ENCODE measurements at regions not wholly inside any gene's neighbourhood (a gene's known extent, or its start where the extent isn't known, plus 50 kb on each side); places are given as distances from the start of the nearest gene placed in this dataset.

DNA sequence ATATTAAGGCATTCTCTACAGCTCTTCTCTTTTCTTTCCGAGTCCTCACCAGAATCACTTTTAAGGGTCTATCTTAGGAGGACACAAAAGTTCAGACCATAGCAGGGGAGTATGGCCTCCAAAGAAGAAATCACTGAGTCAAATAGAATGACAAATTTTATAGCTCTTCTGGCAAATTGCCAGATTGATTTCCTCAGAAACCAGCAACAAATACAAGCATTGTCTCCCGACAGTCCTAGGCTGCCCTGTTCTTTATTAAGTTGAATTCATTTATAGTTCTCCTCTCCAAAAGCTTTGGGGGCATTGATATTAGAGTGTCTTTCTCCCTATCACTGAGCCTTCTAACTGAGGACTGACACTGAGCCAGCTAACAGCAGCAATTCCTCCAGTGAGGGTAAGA lies 156.4 kb upstream of the FRMD6 start:
- TF ChIP-seq EZH2phosphoT487 (IDR thresholded peaks at IDR 0.05; ENCODE audit: borderline replicate concordance, low read length) = no peak
- TF ChIP-seq, protein P1, sequence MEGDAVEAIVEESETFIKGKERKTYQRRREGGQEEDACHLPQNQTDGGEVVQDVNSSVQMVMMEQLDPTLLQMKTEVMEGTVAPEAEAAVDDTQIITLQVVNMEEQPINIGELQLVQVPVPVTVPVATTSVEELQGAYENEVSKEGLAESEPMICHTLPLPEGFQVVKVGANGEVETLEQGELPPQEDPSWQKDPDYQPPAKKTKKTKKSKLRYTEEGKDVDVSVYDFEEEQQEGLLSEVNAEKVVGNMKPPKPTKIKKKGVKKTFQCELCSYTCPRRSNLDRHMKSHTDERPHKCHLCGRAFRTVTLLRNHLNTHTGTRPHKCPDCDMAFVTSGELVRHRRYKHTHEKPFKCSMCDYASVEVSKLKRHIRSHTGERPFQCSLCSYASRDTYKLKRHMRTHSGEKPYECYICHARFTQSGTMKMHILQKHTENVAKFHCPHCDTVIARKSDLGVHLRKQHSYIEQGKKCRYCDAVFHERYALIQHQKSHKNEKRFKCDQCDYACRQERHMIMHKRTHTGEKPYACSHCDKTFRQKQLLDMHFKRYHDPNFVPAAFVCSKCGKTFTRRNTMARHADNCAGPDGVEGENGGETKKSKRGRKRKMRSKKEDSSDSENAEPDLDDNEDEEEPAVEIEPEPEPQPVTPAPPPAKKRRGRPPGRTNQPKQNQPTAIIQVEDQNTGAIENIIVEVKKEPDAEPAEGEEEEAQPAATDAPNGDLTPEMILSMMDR (IDR thresholded peaks at IDR 0.05; ENCODE audit: low read depth, low read length, poor library complexity, severe bottlenecking) = no peak

Data from DOHH2 (cell line).